Erythroblast (primary cell): ENCODE measurements at regions not wholly inside any gene's neighbourhood (a gene's known extent, or its start where the extent isn't known, plus 50 kb on each side); places are given as distances from the start of the nearest gene placed in this dataset.

ENCODE experiments used
- GATA1 ChIP-seq: IDR thresholded peaks from 2 replicates; pipeline ENCODE4 v1.6.1; 2011; ENCODE audit warnings: low read depth, mild to moderate bottlenecking, control low read depth, low read length, moderate library complexity
- POLR2A ChIP-seq: IDR thresholded peaks from 2 replicates; pipeline ENCODE4 v1.6.1; 2011; ENCODE audit warnings: mild to moderate bottlenecking, low read length

DNA sequence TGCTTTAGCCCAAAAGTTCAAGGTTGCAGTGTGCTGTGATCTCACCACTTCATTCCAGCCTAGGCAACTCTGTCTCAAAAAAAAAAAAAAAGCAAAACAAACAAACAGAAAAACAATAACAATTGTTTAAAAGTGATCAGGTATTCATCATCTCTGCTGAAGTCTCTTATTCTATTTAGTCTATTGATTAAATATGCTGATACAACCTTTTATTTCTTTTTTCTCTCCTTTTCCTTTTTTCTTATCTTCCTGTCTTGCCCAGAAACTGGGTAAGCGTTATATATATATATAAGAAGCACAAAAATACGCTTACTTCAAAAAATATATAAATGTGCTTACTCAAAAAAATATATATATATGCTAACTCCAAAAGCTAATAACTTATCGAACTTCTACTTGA, 213.8 kb upstream of the EEA1 start:
- TF ChIP-seq POLR2A = no peak
- TF ChIP-seq GATA1 = no peak
